Endodermal cell (in vitro differentiated cells): ENCODE measurements at regions not wholly inside any gene's neighbourhood (a gene's known extent, or its start where the extent isn't known, plus 50 kb on each side); places are given as distances from the start of the nearest gene placed in this dataset.

Experiments used
- DNase-seq: peaks from one replicate; pipeline ENCODE4 v3.0.0-alpha.2; 2017
- H3K27ac ChIP-seq: 2 replicates; pipeline ENCODE4 v1.5.1; 2013; ENCODE audit warnings: mild to moderate bottlenecking, low read depth, low read length, moderate library complexity
- H3K27me3 ChIP-seq: 2 replicates; pipeline ENCODE4 v1.6.1; 2013; ENCODE audit warnings: mild to moderate bottlenecking, low read length, moderate library complexity; ENCODE audit not compliant: insufficient read depth, control insufficient read depth, poor library complexity, severe bottlenecking
- H3K36me3 ChIP-seq: 2 replicates; pipeline ENCODE4 v1.7.0; 2013; ENCODE audit warnings: mild to moderate bottlenecking, low read length, moderate library complexity; ENCODE audit not compliant: control insufficient read depth, insufficient read depth
- H3K4me1 ChIP-seq: one replicate; pipeline ENCODE4 v1.7.0; 2013; ENCODE audit warnings: low read length; ENCODE audit not compliant: control insufficient read depth, insufficient read depth
- H3K4me3 ChIP-seq: 2 replicates; pipeline ENCODE4 v1.5.1; 2013; ENCODE audit warnings: mild to moderate bottlenecking, low read length, moderate library complexity
- H3K9ac ChIP-seq: 2 replicates; pipeline ENCODE4 v1.6.1; 2013; ENCODE audit warnings: mild to moderate bottlenecking, low read length, moderate library complexity; ENCODE audit not compliant: poor library complexity, severe bottlenecking; ENCODE audit errors: extremely low read depth
- H3K9me3 ChIP-seq: 2 replicates; pipeline ENCODE4 v1.6.1; 2013; ENCODE audit warnings: mild to moderate bottlenecking, low read length, moderate library complexity; ENCODE audit not compliant: control insufficient read depth
- H3K27ac Mint-ChIP-seq: 2 replicates; pipeline ENCODE4 v1.8.0; 2020; ENCODE audit warnings: mixed read lengths
- H3K27me3 Mint-ChIP-seq: 2 replicates; pipeline ENCODE4 v1.8.0; 2021; ENCODE audit warnings: mild to moderate bottlenecking, mixed read lengths; ENCODE audit not compliant: insufficient read depth
- H3K36me3 Mint-ChIP-seq: 2 replicates; pipeline ENCODE4 v1.8.0; 2020; ENCODE audit warnings: low read depth, mixed read lengths
- H3K4me1 Mint-ChIP-seq: 2 replicates; pipeline ENCODE4 v1.8.0; 2020; ENCODE audit warnings: mixed read lengths
- H3K4me3 Mint-ChIP-seq: 2 replicates; pipeline ENCODE4 v1.8.0; 2020; ENCODE audit warnings: mild to moderate bottlenecking, moderate library complexity, mixed read lengths
- H3K9me3 Mint-ChIP-seq: 2 replicates; pipeline ENCODE4 v1.8.0; 2020; ENCODE audit warnings: mild to moderate bottlenecking, mixed read lengths
- WGBS, 2 experiments: methylation state at CpG; one replicate each; pipeline versions ENCODE4 v1.1.5 to v1.1.7; 2013; ENCODE audit warnings: missing lambda C conversion rate in 2 of 2, mixed read lengths in 1 of 2; ENCODE audit not compliant: insufficient coverage in 1 of 2, insufficient read length in 1 of 2; 5-methylcytosine and 5-hydroxymethylcytosine counted together
- TF ChIP-seq, protein P1 (sequence below): fragments of 200-600 bp; sonication (generic); conservative IDR thresholded peaks from 2 replicates; pipeline ENCODE4 v1.5.0; 2021; ENCODE audit warnings: antibody characterized with exemption, mild to moderate bottlenecking

DNA sequence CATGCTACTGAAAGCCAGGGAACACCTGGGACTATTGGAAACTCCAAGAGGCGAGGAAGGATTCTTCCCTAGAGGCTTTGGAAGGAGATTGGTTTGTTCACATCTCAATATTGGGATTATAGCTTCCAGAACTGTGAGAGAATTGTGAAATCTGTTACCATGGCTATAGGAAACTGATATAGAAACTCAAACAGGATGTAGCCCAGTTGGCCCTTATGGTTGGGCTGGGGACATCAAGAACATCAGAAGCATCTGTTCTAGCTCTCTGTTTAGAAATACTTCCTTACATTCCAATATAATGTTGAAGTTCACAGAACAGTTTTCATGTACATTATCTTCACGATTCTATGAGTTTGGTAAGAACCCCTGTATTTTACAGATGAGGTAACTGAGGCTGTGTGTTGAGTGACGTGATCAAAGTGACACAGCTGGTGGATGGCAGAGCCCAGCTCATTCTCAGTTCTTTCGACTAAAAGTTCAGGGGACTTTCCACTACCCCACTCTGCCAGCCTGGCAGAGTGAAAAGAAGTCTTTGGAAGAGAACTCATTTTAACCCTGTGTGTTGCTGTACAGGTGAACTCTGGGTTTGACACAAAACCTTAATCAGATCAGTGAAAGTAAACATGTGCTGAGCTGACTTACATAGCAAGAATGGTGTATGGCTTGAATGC is 183.0 kb downstream of the GBA3 start:
- Mint-ChIP-seq H3K4me3 (no peak overlapping the region), H3K27me3 (no peaks in the 10 kb centered on the region), H3K36me3 (no peaks in the 10 kb centered on the region), H3K4me1 (no peaks in the 10 kb centered on the region), H3K9me3 (no peaks in the 10 kb centered on the region), H3K27ac (no peak overlapping the region)
- TF ChIP-seq, protein P1, sequence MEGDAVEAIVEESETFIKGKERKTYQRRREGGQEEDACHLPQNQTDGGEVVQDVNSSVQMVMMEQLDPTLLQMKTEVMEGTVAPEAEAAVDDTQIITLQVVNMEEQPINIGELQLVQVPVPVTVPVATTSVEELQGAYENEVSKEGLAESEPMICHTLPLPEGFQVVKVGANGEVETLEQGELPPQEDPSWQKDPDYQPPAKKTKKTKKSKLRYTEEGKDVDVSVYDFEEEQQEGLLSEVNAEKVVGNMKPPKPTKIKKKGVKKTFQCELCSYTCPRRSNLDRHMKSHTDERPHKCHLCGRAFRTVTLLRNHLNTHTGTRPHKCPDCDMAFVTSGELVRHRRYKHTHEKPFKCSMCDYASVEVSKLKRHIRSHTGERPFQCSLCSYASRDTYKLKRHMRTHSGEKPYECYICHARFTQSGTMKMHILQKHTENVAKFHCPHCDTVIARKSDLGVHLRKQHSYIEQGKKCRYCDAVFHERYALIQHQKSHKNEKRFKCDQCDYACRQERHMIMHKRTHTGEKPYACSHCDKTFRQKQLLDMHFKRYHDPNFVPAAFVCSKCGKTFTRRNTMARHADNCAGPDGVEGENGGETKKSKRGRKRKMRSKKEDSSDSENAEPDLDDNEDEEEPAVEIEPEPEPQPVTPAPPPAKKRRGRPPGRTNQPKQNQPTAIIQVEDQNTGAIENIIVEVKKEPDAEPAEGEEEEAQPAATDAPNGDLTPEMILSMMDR = no peak
- Histone ChIP-seq H3K4me3 (no peak overlapping the region), H3K36me3 (no peaks in the 10 kb centered on the region), H3K9me3 (no peaks in the 10 kb centered on the region), H3K27ac (no peak overlapping the region), H3K4me1 (no peaks in the 10 kb centered on the region), H3K9ac (no peak overlapping the region), H3K27me3 (no peaks in the 10 kb centered on the region)
- DNase-seq = no peak
- 91 to 100% methylated on average over 1 to 4 of the region's 4 CpGs for WGBS, 2 experiments

DNA sequence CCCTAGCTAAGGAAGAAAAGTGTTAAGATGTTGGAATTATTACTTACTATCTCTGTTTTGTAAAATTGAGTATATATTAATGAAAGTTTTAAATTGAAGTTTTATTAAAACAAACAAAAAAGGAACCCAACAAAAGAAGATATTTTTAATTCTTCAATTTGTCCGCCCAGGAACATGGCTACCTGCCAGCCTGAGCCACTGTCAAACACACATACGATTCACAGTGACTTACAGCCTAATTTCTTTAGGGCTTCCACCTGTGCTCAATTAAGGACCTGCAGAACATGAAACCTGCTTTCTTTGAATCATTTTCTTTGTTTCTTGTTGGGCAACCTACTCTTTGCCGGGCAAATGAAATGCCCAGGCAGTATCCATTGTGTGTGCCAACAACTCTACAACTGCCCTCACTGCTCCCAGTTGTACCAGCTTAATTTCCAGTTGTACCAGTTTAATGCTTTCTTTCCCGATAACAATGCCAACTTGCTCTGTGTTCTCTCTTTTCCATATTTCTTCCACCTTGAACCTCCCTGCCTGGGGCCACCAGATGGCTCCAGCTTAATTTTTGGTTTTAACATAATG is 181.7 kb downstream of the GBA3 start:
- no peaks in the 10 kb centered on the region for H3K9me3 Mint-ChIP-seq
- no peak overlapping the region for H3K9ac ChIP-seq
- H3K27ac Mint-ChIP-seq = no peak overlapping the region
- H3K4me1 ChIP-seq = no peaks in the 10 kb centered on the region
- 91 to 92% methylated on average over 4 of the region's 4 CpGs for WGBS, 2 experiments
- H3K9me3 ChIP-seq = no peaks in the 10 kb centered on the region
- H3K27me3 ChIP-seq = no peaks in the 10 kb centered on the region
- no peak overlapping the region for H3K27ac ChIP-seq
- no peak overlapping the region for H3K4me3 ChIP-seq
- TF ChIP-seq, protein P1 = no peak
- H3K4me3 Mint-ChIP-seq = no peak overlapping the region
- no peaks in the 10 kb centered on the region for H3K36me3 ChIP-seq
- no peak for DNase-seq
- no peaks in the 10 kb centered on the region for H3K4me1 Mint-ChIP-seq
- H3K27me3 Mint-ChIP-seq = no peaks in the 10 kb centered on the region
- no peaks in the 10 kb centered on the region for H3K36me3 Mint-ChIP-seq

DNA sequence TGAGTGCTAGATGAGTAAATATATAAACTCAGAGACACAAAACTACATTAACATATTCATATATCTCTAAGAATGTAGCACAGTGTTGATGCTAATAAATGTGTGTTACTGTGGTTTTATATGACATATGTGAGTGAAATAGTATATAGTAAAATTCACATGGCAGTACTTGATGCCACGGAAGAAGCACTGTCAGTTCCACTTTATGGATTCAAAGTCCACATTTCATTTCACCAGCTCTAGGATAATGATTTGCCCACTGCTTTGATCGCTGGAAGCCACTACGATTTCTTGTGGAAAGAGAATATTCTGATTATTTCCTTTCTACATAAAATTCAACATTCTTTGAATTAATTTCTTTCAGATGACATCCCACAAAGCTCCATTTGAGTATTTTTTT is 181.2 kb downstream of the GBA3 start:
- H3K27ac Mint-ChIP-seq = no peak overlapping the region

More for the DNA sequence above, 181.2 kb downstream of the GBA3 start:
- Histone ChIP-seq H3K4me3 (no peak overlapping the region), H3K9me3 (no peaks in the 10 kb centered on the region), H3K4me1 (no peaks in the 10 kb centered on the region), H3K9ac (no peak overlapping the region), H3K27ac (no peak overlapping the region), H3K27me3 (no peaks in the 10 kb centered on the region), H3K36me3 (no peaks in the 10 kb centered on the region)
- no peaks in the 10 kb centered on the region for H3K36me3 Mint-ChIP-seq
- no peak for DNase-seq
- no peaks in the 10 kb centered on the region for H3K4me1 Mint-ChIP-seq
- H3K9me3 Mint-ChIP-seq = no peaks in the 10 kb centered on the region
- WGBS, 2 experiments = 90% methylated on average over 3 of the region's 3 CpGs; no CpG with 5 or more reads in 1 of the 2 experiments
- TF ChIP-seq, protein P1 = no peak
- no peak overlapping the region for H3K4me3 Mint-ChIP-seq
- H3K27me3 Mint-ChIP-seq = no peaks in the 10 kb centered on the region
